ENCODE measurements at regions not wholly inside any gene's neighbourhood (a gene's known extent, or its start where the extent isn't known, plus 50 kb on each side); places are given as distances from the start of the nearest gene placed in this dataset.
A peak's percentile ranks its signal among the peaks of the same experiment; 100 is the strongest.
"Not testable (repeated sequence)": the region's sequence is repeated elsewhere in the genome, so short reads cannot be mapped to it uniquely, and the experiment has no call there.

- Histone ChIP-seq H3K4me3 (ENCODE audit: low read length) (no peak overlapping the region), H3K36me3 (ENCODE audit: control insufficient read depth, insufficient read depth, low read length) (no peaks in the 10 kb centered on the region), H3K4me1 (ENCODE audit: control insufficient read depth, insufficient read depth, low read length) (no peaks in the 10 kb centered on the region), H3K27ac (ENCODE audit: low read length) (no peak overlapping the region), H3K9me3 (replicated peaks; ENCODE audit: control insufficient read depth, low read depth, low read length) (peaks cover 2% of the 10 kb centered on the region), H3K27me3 (ENCODE audit: control insufficient read depth, insufficient read depth, low read length) (no peaks in the 10 kb centered on the region)
- WGBS (ENCODE audit: insufficient coverage): no CpG with 5 or more reads among the region's 1 CpG
- no peak for DNase-seq
Measured at GRCh38 chr5:87027570-87027969, 240.1 kb upstream of the RASA1 start.

GRCh38 chr5:87029951-87030350 is 237.7 kb upstream of the RASA1 start:
- Histone ChIP-seq H3K4me1 (ENCODE audit: control insufficient read depth, insufficient read depth, low read length) (no peaks in the 10 kb centered on the region), H3K27ac (ENCODE audit: low read length) (no peak overlapping the region), H3K4me3 (ENCODE audit: low read length) (no peak overlapping the region), H3K36me3 (ENCODE audit: control insufficient read depth, insufficient read depth, low read length) (no peaks in the 10 kb centered on the region), H3K27me3 (ENCODE audit: control insufficient read depth, insufficient read depth, low read length) (no peaks in the 10 kb centered on the region), H3K9me3 (replicated peaks; ENCODE audit: control insufficient read depth, low read depth, low read length) (peaks cover 2% of the 10 kb centered on the region)
- no peak for DNase-seq
- 81% methylated on average over 4 of the region's 7 CpGs for WGBS (ENCODE audit: insufficient coverage)

DNA sequence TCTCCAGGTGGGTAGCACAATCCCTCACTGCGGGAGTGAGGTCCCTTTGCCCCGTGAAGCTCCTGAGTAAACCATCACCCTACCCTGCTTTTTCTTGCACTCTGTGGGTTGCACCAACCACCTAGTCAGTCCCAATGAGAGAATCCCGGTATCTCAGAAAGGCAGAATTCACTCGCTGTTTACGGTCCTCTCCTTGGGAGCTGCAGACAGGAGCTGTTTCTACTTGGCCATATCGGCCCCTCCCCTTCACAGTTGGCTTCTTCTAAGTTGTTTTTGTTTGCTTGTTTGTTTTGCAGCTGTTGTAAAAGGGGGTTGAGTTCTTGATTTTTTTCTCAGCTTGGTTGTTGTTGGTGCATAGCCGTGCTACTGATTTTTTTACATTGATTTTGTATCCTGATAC is 237.0 kb upstream of the RASA1 start:
- Histone ChIP-seq H3K27me3 (ENCODE audit: control insufficient read depth, insufficient read depth, low read length) (no peaks in the 10 kb centered on the region), H3K27ac (ENCODE audit: low read length) (no peak overlapping the region), H3K4me3 (ENCODE audit: low read length) (no peak overlapping the region), H3K9me3 (replicated peaks; ENCODE audit: control insufficient read depth, low read depth, low read length) (peaks cover 2% of the 10 kb centered on the region), H3K36me3 (ENCODE audit: control insufficient read depth, insufficient read depth, low read length) (no peaks in the 10 kb centered on the region), H3K4me1 (ENCODE audit: control insufficient read depth, insufficient read depth, low read length) (no peaks in the 10 kb centered on the region)
- 80% methylated on average over 1 of the region's 7 CpGs for WGBS (ENCODE audit: insufficient coverage)
- DNase-seq: no peak

- Histone ChIP-seq H3K36me3 (ENCODE audit: control insufficient read depth, insufficient read depth, low read length) (no peaks in the 10 kb centered on the region), H3K9me3 (replicated peaks; ENCODE audit: control insufficient read depth, low read depth, low read length) (peaks cover 2% of the 10 kb centered on the region), H3K27ac (ENCODE audit: low read length) (no peak overlapping the region), H3K27me3 (ENCODE audit: control insufficient read depth, insufficient read depth, low read length) (no peaks in the 10 kb centered on the region), H3K4me1 (ENCODE audit: control insufficient read depth, insufficient read depth, low read length) (no peaks in the 10 kb centered on the region), H3K4me3 (ENCODE audit: low read length) (no peak overlapping the region)
- WGBS (ENCODE audit: insufficient coverage): no CpG with 5 or more reads among the region's 2 CpGs
- no peak for DNase-seq
Measured at GRCh38 chr5:87034557-87034956, 233.1 kb upstream of the RASA1 start.

- H3K4me3 ChIP-seq (ENCODE audit: low read length): no peak overlapping the region
- H3K4me1 ChIP-seq (ENCODE audit: control insufficient read depth, insufficient read depth, low read length): no peaks in the 10 kb centered on the region
- no peaks in the 10 kb centered on the region for H3K9me3 ChIP-seq (replicated peaks; ENCODE audit: control insufficient read depth, low read depth, low read length)
- DNase-seq: no peak
- no peaks in the 10 kb centered on the region for H3K36me3 ChIP-seq (ENCODE audit: control insufficient read depth, insufficient read depth, low read length)
- H3K27ac ChIP-seq (ENCODE audit: low read length): no peak overlapping the region
- 83% methylated on average over 7 of the region's 7 CpGs for WGBS (ENCODE audit: insufficient coverage)
- H3K27me3 ChIP-seq (ENCODE audit: control insufficient read depth, insufficient read depth, low read length): no peaks in the 10 kb centered on the region
Measured at GRCh38 chr5:87042554-87042953, 225.1 kb upstream of the RASA1 start.

- H3K27ac ChIP-seq (ENCODE audit: low read length): no peak overlapping the region
- H3K4me3 ChIP-seq (ENCODE audit: low read length): no peak overlapping the region
- H3K4me1 ChIP-seq (ENCODE audit: control insufficient read depth, insufficient read depth, low read length): no peaks in the 10 kb centered on the region
- peaks cover 8% of the 10 kb centered on the region for H3K9me3 ChIP-seq (replicated peaks; ENCODE audit: control insufficient read depth, low read depth, low read length)
- no peak for DNase-seq
- 86% methylated on average over 1 of the region's 1 CpG for WGBS (ENCODE audit: insufficient coverage)
- H3K36me3 ChIP-seq (ENCODE audit: control insufficient read depth, insufficient read depth, low read length): no peaks in the 10 kb centered on the region
- H3K27me3 ChIP-seq (ENCODE audit: control insufficient read depth, insufficient read depth, low read length): no peaks in the 10 kb centered on the region
Measured at GRCh38 chr5:87048156-87048555, 219.5 kb upstream of the RASA1 start.

DNA sequence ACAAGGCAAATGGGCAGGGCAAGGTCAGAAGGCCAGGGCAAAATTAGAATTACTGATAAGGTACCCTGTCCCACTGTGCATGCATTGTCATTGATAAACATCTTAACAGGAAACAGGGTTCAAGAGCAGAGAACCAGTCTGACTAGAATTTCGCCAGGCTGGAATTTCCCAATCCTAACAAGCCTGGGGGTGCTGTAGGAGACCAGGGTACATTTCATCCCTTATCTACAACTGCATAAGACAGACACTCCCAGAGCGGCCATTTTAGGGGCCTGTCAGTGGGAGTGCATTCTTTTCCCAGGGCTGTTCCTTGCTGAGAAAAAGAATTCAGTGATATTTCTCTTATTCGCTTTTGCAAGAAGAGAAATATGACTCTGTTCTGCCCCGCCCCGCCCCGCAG is 218.7 kb upstream of the RASA1 start:
- H3K9me3 ChIP-seq (replicated peaks; ENCODE audit: control insufficient read depth, low read depth, low read length); H3K27me3 ChIP-seq (ENCODE audit: control insufficient read depth, insufficient read depth, low read length); H3K4me3 ChIP-seq (ENCODE audit: low read length); H3K4me1 ChIP-seq (ENCODE audit: control insufficient read depth, insufficient read depth, low read length); H3K36me3 ChIP-seq (ENCODE audit: control insufficient read depth, insufficient read depth, low read length); DNase-seq; H3K27ac ChIP-seq (ENCODE audit: low read length): not testable (repeated sequence)
- WGBS (ENCODE audit: insufficient coverage): no CpG with 5 or more reads among the region's 6 CpGs

DNA sequence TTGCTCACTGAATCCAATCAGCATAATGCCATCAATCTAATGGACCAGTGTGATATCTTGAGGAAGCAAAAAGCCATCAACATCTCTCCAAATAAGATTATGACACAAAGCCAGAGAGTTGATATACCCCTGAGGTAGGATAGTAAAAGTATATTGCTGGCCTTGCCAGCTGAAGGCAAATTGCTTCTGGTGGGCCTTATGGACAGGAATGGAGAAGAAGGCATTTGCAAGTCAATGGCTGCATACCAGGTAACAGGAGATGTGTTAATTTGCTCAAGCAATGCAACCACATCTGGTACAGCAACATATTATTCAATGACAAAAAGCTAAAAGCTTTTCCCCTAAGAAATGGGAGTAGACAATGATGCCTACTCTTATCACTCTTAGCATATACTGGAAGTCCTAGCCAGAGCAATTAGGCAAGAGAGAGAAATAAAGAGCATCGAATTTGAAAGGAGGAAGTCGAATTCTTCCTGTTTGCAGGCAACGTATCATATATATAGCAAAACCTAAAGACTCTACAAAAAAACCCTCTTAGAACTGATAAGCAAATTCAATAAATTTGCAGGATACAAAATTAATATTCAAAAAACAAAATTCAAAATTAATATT is 216.1 kb upstream of the RASA1 start:
- no peak for DNase-seq
- Histone ChIP-seq H3K4me3 (ENCODE audit: low read length) (no peak overlapping the region), H3K27me3 (ENCODE audit: control insufficient read depth, insufficient read depth, low read length) (no peaks in the 10 kb centered on the region), H3K27ac (ENCODE audit: low read length) (no peak overlapping the region), H3K9me3 (replicated peaks; ENCODE audit: control insufficient read depth, low read depth, low read length) (peaks cover 8% of the 10 kb centered on the region), H3K36me3 (ENCODE audit: control insufficient read depth, insufficient read depth, low read length) (no peaks in the 10 kb centered on the region), H3K4me1 (ENCODE audit: control insufficient read depth, insufficient read depth, low read length) (no peaks in the 10 kb centered on the region)
- no CpG with 5 or more reads among the region's 3 CpGs for WGBS (ENCODE audit: insufficient coverage)

GRCh38 chr5:87053146-87053545 is 214.5 kb upstream of the RASA1 start:
- peak; percentile 30 for DNase-seq
- no peak overlapping the region for H3K27ac ChIP-seq (ENCODE audit: low read length)

DNA sequence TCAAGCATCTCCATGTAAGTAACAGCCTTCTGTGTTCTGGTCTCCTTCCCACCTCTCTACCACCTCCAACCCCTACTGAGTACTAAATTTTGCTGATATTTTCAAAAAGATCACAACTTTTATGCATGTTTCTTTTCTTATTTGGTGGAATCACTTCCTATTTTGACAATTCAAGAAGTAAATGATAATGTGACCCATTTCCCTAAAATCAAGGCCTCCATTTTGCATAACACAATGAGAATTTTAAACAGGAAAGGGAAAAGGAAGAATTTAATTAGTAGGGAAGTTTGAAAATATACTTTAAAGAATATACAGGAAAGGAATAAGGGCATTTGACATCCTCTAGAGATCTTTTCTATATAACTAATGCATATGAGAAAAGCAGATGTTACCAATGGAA is 212.9 kb upstream of the RASA1 start:
- Histone ChIP-seq H3K27ac (ENCODE audit: low read length) (no peak overlapping the region), H3K36me3 (ENCODE audit: control insufficient read depth, insufficient read depth, low read length) (no peaks in the 10 kb centered on the region), H3K9me3 (replicated peaks; ENCODE audit: control insufficient read depth, low read depth, low read length) (peaks cover 5% of the 10 kb centered on the region), H3K4me1 (ENCODE audit: control insufficient read depth, insufficient read depth, low read length) (no peaks in the 10 kb centered on the region), H3K27me3 (ENCODE audit: control insufficient read depth, insufficient read depth, low read length) (no peaks in the 10 kb centered on the region), H3K4me3 (ENCODE audit: low read length) (no peak overlapping the region)
- peak; percentile 18 for DNase-seq

More at GRCh38 chr5:87053146-87053545, 214.5 kb upstream of the RASA1 start:
- WGBS (ENCODE audit: insufficient coverage): no CpG with 5 or more reads among the region's 2 CpGs
- no peak overlapping the region for H3K4me3 ChIP-seq (ENCODE audit: low read length)
- peaks cover 6% of the 10 kb centered on the region for H3K9me3 ChIP-seq (replicated peaks; ENCODE audit: control insufficient read depth, low read depth, low read length)
- no peaks in the 10 kb centered on the region for H3K36me3 ChIP-seq (ENCODE audit: control insufficient read depth, insufficient read depth, low read length)
- H3K27me3 ChIP-seq (ENCODE audit: control insufficient read depth, insufficient read depth, low read length): no peaks in the 10 kb centered on the region
- H3K4me1 ChIP-seq (ENCODE audit: control insufficient read depth, insufficient read depth, low read length): no peaks in the 10 kb centered on the region

GRCh38 chr5:87061046-87061445 is 206.6 kb upstream of the RASA1 start:
- DNase-seq: no peak
- no peak overlapping the region for H3K4me3 ChIP-seq (ENCODE audit: low read length)

More at GRCh38 chr5:87061046-87061445, 206.6 kb upstream of the RASA1 start:
- H3K27me3 ChIP-seq (ENCODE audit: control insufficient read depth, insufficient read depth, low read length): no peaks in the 10 kb centered on the region
- no CpG with 5 or more reads among the region's 1 CpG for WGBS (ENCODE audit: insufficient coverage)
- no peaks in the 10 kb centered on the region for H3K36me3 ChIP-seq (ENCODE audit: control insufficient read depth, insufficient read depth, low read length)
- H3K9me3 ChIP-seq (replicated peaks; ENCODE audit: control insufficient read depth, low read depth, low read length): no peaks in the 10 kb centered on the region
- H3K27ac ChIP-seq (ENCODE audit: low read length): no peak overlapping the region
- no peaks in the 10 kb centered on the region for H3K4me1 ChIP-seq (ENCODE audit: control insufficient read depth, insufficient read depth, low read length)
